Neural progenitor cell (in vitro differentiated cells): ENCODE measurements at regions not wholly inside any gene's neighbourhood (a gene's known extent, or its start where the extent isn't known, plus 50 kb on each side); places are given as distances from the start of the nearest gene placed in this dataset.

ENCODE experiments used
- EZH2phosphoT487 ChIP-seq: fragments of 200-600 bp; sonication (generic); IDR thresholded peaks from 2 replicates; pipeline ENCODE4 v1.6.1; 2017; ENCODE audit warnings: antibody characterized with exemption
- TF ChIP-seq, protein P1 (sequence below): fragments of 200-600 bp; sonication (generic); IDR thresholded peaks from 2 replicates; pipeline ENCODE4 v1.5.1; 2017; ENCODE audit warnings: antibody characterized with exemption, mild to moderate bottlenecking

DNA sequence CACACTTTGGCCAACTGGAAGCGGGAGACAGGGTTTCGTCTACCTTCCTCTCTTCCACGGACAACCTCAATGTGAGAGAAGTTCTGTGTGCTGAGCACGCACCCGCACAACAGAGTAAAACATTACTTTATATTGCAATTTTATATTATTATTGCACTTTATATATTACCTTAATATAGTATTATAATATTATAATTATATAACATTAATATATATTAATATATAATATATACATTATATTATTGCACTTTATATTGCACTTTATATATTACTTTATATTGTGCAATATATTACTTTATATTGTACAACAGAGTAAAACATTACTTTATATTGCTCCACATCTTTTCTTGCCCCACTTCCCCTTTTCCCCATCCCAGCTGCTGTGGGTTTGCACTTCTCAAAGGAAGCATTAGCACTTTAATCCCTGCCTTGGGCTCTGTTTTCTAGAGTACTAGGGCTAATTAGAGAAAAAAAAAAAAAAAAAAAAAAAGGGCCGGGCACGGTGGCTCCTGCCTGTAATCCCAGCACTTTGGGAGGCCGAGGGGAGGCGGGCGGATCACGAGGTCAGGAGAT, 76.4 kb upstream of the SLC4A7 start:
- TF ChIP-seq, protein P1, sequence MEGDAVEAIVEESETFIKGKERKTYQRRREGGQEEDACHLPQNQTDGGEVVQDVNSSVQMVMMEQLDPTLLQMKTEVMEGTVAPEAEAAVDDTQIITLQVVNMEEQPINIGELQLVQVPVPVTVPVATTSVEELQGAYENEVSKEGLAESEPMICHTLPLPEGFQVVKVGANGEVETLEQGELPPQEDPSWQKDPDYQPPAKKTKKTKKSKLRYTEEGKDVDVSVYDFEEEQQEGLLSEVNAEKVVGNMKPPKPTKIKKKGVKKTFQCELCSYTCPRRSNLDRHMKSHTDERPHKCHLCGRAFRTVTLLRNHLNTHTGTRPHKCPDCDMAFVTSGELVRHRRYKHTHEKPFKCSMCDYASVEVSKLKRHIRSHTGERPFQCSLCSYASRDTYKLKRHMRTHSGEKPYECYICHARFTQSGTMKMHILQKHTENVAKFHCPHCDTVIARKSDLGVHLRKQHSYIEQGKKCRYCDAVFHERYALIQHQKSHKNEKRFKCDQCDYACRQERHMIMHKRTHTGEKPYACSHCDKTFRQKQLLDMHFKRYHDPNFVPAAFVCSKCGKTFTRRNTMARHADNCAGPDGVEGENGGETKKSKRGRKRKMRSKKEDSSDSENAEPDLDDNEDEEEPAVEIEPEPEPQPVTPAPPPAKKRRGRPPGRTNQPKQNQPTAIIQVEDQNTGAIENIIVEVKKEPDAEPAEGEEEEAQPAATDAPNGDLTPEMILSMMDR, result no peak
- no peak for TF ChIP-seq EZH2phosphoT487
